PC-3 (cell line): ENCODE measurements at regions not wholly inside any gene's neighbourhood (a gene's known extent, or its start where the extent isn't known, plus 50 kb on each side); places are given as distances from the start of the nearest gene placed in this dataset.

Experiments used
- CTCF ChIP-seq: fragments of 300-600 bp; sonication (generic); conservative IDR thresholded peaks from 2 replicates; pipeline ENCODE4 v1.5.1; 2017; ENCODE audit warnings: antibody characterized with exemption, low read depth, mild to moderate bottlenecking, low read length
- EZH2phosphoT487 ChIP-seq: fragments of 300-600 bp; sonication (generic); IDR thresholded peaks from 2 replicates; pipeline ENCODE4 v1.6.1; 2018; ENCODE audit warnings: mild to moderate bottlenecking, antibody characterized with exemption, low read length, borderline replicate concordance

- TF ChIP-seq CTCF (no peak), EZH2phosphoT487 (no peak)
Observed at GRCh38 chr17:27403480-27404005, 52.7 kb upstream of the KSR1 start.
